Activated CD4-positive, alpha-beta T cell treated with anti-CD3 and anti-CD28 coated beads, Interleukin-2, Interleukin-4, amounts not matched to agents 100 ng/mL and 50 ng/mL, durations not matched to agents 16 hours and 8 hours (primary cell): ENCODE measurements at regions not wholly inside any gene's neighbourhood (a gene's known extent, or its start where the extent isn't known, plus 50 kb on each side); places are given as distances from the start of the nearest gene placed in this dataset.

Source experiments
- DNase-seq: peaks from one replicate; pipeline ENCODE4 v3.0.0-alpha.2; 2020; ENCODE audit warnings: low spot score

DNA sequence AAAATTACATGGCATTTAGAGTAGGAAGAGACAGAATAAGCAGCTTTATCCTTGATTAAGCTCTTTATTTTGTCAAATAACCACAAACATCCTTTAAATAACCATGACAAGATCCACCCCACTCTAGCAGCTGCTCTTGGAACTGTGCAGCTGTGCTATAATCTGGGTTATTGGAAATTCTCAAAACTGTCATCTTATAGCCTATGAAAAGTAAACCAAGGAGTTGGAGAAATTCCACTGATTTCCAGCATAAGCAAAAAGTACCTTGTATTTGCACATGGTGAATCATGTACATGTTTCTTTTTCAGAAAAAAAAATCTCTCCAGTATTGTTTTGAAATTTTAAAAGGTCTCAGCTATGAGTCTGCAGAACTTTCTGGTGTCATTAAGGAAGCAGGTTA, 88.8 kb upstream of the ABI3BP start:
- no peak for DNase-seq

GRCh38 chr3:101081446-101081845, 88.2 kb upstream of the ABI3BP start:
- no peak for DNase-seq

DNA sequence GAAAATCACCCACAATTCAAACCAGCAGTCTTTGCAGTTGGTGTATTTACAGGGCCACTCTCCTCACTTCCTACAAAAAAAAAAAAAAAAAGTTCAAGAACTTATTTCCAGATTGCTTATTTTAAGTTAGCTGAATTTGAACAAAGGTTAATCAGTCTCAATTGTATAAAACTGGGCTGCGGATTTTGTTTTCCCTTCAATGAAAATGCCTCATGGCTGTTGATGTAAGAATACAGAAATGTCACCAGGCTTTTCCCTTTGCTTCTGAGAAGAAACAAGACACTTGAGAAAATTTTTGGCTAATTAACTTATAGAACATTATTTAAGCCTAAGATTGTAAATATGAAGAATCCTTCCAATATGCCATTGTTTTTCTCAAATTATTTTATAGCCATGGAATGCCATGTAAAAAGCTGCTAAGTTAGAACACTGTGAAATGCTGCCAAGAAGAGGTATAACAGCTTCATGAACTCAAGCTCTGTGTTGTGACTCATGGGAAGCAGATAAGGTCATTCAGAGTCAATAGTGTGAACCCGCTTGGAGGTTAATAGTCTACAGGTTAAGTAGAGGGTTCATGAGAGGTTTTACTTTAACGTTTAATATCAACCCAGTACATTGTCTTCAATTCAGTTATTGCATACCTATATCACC, 84.3 kb upstream of the ABI3BP start:
- no peak for DNase-seq

DNA sequence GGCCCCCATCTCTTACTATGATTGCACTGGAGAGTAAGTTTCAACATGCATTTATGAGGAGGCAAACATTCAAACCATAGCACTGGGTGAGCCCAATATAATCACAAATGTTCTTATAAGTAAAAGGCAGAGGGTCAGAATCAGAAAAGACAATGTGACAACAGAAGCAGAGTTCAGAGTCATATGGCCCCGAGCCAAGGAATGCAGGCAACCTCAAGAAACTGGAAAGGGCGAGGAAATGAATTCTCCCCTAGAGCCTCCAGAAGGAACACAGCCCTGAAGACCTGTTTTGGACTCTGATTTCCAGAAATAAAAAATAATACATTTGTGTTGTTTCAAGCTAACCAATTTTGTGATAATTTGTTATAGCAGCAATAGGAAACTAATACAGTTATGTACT, 81.3 kb upstream of the ABI3BP start:
- no peak for DNase-seq

DNA sequence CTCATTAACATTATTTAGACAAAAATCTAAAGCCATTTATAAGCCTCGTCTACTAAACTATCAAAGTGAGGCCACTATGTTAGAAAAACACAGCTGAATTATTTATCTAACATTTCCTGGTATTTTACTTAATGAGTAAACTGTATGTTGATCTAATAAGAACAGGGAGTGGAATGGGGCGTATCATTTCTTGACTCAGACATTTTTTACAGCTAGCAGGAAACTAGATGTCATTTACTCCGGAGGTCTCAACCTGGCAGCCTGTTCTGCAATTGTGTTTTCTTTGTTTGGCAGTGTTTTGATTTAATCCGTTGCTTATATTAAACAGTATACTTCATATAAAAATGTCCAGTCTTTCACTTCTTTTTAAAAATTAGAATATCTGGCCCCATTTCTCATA, 79.1 kb upstream of the ABI3BP start:
- no peak for DNase-seq

DNA sequence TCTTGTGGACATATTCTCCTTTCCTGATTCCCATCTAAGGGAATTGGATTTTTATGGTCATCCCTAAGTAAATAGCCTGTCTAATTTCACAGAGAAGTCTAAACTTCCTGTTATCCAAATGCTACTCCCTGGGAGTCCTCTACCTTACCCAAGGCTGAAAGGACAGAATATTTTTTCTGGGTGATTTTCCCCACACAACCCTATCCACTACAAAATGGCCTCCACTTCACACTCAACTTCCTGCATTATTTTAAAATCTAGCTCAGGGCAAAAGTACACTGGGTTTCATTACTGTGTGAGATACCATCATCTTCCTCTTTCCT, 77.5 kb upstream of the ABI3BP start:
- DNase-seq, result no peak

DNA sequence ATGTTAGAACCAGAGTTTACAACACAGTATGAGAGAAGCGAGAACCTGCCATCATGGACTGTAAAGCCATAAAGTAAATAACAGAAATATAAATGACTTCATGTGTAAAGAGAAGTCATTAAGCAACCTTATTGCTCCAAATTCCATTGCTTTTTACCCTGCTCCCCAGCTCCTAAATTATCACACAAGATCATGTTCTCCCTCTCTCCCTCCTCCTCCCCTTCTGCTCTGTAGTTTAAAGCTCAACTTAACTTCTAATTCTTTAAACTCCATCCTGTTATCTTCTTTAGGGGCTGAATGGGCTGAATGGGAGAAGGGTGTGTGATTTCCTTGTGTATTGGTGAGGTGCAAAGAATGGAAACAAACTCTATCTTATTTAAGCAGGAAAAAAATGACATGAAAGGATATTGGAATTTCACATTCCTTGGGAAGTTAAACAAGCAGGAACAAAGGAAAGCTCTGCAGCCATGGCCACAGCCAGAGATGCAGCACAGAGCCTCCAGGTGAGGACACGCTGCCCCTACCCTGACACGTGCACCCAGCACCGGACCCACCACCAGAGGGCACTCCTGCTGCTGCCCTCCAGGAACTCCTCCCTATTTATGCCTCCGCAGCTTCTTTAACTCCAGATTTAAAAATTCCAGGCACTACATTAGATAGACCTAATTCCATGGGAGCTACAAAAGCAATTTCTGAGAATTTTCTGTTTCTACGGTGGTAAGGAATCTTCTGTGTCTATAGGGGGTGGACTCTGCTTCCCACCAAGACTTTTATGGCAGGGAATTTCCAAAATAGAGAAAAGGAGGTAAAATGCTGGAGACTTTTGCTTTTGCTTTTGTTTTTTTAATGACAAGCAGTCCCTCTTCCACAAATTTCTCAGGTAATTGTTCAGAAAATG, 76.9 kb upstream of the ABI3BP start:
- peak; percentile 48 for DNase-seq

- no peak for DNase-seq
Measured at GRCh38 chr3:101068876-101069606, 75.8 kb upstream of the ABI3BP start.

DNA sequence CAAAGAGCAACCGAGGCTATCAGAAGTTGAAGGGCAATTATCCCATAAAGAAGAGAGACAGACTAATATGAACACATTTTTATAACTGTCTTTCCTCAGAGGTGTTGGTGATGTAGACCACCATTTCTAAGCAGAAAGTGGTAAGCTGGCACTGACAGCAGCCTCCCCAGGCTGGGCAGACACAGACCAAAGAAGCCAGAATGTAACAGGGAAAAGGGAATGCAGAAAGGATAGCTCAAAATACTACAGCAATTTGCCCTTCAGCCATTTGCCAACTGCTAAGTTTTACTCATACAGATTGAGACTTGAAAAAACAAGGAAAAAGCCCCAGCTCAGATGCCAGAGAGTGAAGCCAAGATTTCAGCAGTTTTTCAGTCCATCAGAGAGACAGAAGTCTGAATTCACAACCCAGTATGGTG, 73.5 kb upstream of the ABI3BP start:
- no peak for DNase-seq

- DNase-seq, result peak; percentile 6
Measured at GRCh38 chr3:101065962-101066361, 72.7 kb upstream of the ABI3BP start.

DNA sequence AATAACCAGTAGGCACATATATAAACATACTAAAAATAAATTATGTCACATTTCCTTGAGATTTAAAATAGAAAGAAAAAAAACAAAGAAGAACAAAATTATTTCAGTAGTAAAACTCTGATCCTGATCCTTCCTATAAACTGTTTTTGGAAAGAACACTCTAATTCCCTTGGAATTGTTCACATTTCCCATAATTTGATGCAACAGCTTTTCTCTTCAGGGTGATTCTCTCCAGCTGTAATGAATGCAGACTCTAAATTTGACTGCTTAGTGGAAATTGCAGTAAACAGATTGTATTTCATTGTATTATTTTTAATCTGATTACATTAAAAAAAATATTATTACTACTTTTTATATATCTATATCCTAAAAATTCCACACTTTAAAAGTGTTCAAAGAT, 70.2 kb upstream of the ABI3BP start:
- no peak for DNase-seq

DNA sequence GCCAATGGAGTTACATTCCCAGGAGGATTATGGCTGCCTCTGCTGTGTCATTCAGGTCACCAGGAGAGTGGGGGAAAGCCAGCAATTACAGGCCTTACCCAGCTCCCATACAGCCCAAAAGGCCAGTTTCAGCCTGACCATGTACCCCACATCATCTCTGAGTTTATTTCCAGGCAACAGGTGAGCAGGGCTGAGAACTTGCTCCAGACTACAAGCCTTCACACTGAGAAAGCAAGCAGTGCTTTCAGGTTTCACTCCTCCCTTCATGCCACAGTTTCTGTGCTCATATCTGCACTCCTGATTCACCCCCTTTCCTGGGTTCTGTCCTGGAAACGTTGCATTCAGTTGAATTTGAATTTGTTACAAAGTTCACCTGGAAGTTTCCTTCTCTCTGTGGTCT, 68.1 kb upstream of the ABI3BP start:
- no peak for DNase-seq

DNA sequence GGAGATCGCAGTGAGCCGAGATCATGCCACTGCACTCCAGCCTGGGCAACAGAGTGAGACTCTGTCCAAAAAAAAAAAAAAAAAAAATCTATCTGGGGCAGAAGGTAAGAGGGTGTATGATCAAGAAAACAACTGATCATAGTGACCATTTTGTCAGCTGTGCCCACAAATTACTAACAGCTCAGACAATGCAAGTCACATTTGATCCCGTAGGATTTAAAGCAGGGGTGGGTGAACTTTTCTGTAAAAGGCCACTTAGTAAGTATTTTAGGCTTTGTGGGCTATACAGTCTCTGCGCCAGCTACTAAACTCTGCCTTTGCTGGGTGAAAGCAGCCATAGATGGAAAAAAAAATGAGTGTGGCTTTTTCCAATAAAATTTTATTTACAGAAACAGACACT, 57.6 kb upstream of the ABI3BP start:
- DNase-seq, result no peak

DNA sequence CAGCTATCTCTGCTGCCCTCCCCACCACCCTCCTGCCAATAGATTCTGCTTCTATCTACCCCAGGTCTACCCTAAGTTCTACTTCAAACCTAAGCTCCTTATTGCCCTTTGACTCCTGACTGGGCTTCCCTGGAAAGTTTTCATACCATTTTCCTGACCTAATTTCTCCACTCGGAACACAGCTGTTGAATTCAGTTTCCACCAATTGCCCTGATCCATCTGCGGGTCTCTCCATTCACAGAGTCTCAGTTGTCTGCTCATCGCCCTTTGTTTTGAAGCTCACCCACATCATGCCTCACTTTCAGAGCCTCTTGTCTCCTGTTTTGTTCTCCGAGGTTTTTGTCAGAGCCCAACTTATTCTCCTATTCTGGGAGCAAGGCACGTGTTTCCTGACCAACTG, 56.8 kb upstream of the ABI3BP start:
- no peak for DNase-seq

DNA sequence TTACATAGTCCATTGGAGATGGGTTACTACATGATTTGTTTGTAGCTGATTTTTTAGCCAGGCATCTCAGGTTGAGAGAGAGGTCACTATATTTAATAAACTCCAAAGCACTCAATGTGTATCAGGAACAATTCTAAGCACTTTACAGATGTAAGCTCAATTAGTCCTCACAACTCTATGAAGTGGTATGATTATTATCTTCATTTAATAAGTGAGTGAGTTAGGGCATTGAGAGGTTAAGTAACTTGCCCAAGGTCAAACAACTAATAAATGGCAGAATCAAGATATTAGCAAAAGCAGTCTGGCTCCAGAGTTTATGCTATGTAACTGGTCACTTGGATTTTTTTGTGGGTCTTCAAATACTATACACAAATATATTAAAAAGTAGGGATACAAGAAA, 56.3 kb upstream of the ABI3BP start:
- DNase-seq, result no peak

- DNase-seq, result no peak
Measured at GRCh38 chr3:101043687-101044078, 50.5 kb upstream of the ABI3BP start.

GRCh38 chr3:101042996-101043686, 49.9 kb upstream of the ABI3BP start:
- DNase-seq, result no peak
